ENCODE measurements at regions not wholly inside any gene's neighbourhood (a gene's known extent, or its start where the extent isn't known, plus 50 kb on each side); places are given as distances from the start of the nearest gene placed in this dataset.

DNA sequence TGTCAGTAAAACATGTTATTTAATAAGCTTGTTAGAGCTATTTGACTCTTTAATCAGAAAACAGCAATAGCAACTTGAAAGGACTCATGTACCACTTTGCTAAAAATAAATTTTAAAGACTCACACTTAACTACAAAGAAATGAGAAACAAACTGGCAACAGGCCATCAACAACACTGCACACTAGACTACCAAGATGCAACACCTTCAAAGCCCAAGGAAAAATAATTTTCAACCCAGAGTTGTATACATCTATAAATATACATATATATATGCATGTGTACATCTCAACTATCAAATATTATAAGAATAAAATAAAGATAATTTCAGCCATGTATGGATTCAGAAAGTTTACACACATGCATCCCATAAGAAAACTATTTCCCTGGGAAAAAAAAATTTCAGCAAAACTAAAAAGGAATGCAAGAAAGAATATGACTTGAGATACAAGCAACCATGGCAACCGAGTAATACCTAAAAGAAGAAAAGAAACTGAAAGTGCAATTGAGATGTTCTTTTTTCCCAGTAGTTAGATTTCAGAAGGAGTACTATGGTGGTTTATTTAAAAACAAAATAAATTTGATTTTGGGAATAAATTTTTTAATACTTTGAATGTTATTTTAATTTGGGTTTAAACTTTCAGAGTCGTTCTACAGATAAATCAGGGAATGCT, 303.8 kb downstream of the UBE3D start:
- DNase-seq: no peak
- Mint-ChIP-seq H3K27me3 (ENCODE audit: low read depth in 3 of 3) (peaks cover 0 to 2% (median 0%) of the 10 kb centered on the region in 3 donors), H3K27ac (no peak overlapping the region), H3K36me3 (no peaks in the 10 kb centered on the region), H3K4me3 (no peak overlapping the region), H3K9me3 (peaks cover 0 to 13% (median 6%) of the 10 kb centered on the region in 6 donors), H3K4me1 (no peaks in the 10 kb centered on the region)

DNA sequence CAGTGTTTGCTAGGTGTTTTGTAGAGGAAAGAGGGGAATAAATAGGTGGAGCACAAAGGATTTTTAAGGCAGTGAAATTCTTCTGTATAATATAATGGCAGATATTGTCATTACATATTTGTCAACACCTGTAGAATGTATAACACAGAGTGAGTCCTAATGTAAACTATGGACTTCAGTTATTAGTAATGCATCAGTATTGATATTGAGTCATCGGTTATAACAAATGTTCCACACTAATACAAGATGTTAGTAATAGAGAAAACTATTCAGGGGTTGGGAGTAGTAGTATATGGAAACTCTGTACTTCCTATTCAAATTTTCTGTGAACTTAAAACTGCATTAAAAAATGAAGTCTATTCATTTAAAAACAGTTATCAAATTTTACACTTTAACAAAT, 299.2 kb downstream of the UBE3D start:
- no peaks in the 10 kb centered on the region for H3K27me3 Mint-ChIP-seq (ENCODE audit: low read depth in 3 of 3)
- no peaks in the 10 kb centered on the region for H3K4me1 Mint-ChIP-seq
- DNase-seq: no peak
- H3K4me3 Mint-ChIP-seq: no peak overlapping the region
- H3K36me3 Mint-ChIP-seq: no peaks in the 10 kb centered on the region
- H3K9me3 Mint-ChIP-seq: peaks cover 0 to 3% (median 3%) of the 10 kb centered on the region in 6 donors
- H3K27ac Mint-ChIP-seq: no peak overlapping the region

- peaks cover 0 to 2% (median 0%) of the 10 kb centered on the region in 3 donors for H3K27me3 Mint-ChIP-seq (ENCODE audit: low read depth in 3 of 3)
- no peaks in the 10 kb centered on the region for H3K4me1 Mint-ChIP-seq
- H3K27ac Mint-ChIP-seq: no peak overlapping the region
- H3K36me3 Mint-ChIP-seq: no peaks in the 10 kb centered on the region
- no peak for DNase-seq
- H3K9me3 Mint-ChIP-seq: peaks cover 0 to 5% (median 3%) of the 10 kb centered on the region in 6 donors
- H3K4me3 Mint-ChIP-seq: no peak overlapping the region
These were observed 298.6 kb downstream of the UBE3D start for GRCh38 chr6:82767037-82767436.

GRCh38 chr6:82767447-82767846, 298.2 kb downstream of the UBE3D start:
- Mint-ChIP-seq H3K4me3 (no peak overlapping the region), H3K36me3 (no peaks in the 10 kb centered on the region), H3K9me3 (peaks cover 0 to 5% (median 3%) of the 10 kb centered on the region in 6 donors), H3K4me1 (no peaks in the 10 kb centered on the region), H3K27ac (no peak overlapping the region), H3K27me3 (ENCODE audit: low read depth in 3 of 3) (peaks cover 0 to 2% (median 0%) of the 10 kb centered on the region in 3 donors)
- DNase-seq: no peak

- peaks cover 0 to 7% (median 1%) of the 10 kb centered on the region in 6 donors for H3K9me3 Mint-ChIP-seq
- no peaks in the 10 kb centered on the region for H3K4me1 Mint-ChIP-seq
- H3K36me3 Mint-ChIP-seq: no peaks in the 10 kb centered on the region
- DNase-seq: no peak
- peaks cover 0 to 2% (median 2%) of the 10 kb centered on the region in 3 donors for H3K27me3 Mint-ChIP-seq (ENCODE audit: low read depth in 3 of 3)
- H3K27ac Mint-ChIP-seq: no peak overlapping the region
- H3K4me3 Mint-ChIP-seq: no peak overlapping the region
These were observed 292.6 kb downstream of the UBE3D start for GRCh38 chr6:82772851-82773717.

GRCh38 chr6:82775361-82775760, 290.3 kb downstream of the UBE3D start:
- Mint-ChIP-seq H3K27me3 (ENCODE audit: low read depth in 3 of 3) (peaks cover 0 to 2% (median 2%) of the 10 kb centered on the region in 3 donors), H3K4me3 (no peak overlapping the region), H3K36me3 (no peaks in the 10 kb centered on the region), H3K27ac (no peak overlapping the region), H3K9me3 (peaks cover 0 to 10% (median 0%) of the 10 kb centered on the region in 6 donors), H3K4me1 (no peaks in the 10 kb centered on the region)
- DNase-seq: no peak

GRCh38 chr6:82775981-82776380, 289.7 kb downstream of the UBE3D start:
- H3K27ac Mint-ChIP-seq: no peak overlapping the region
- no peaks in the 10 kb centered on the region for H3K36me3 Mint-ChIP-seq
- H3K27me3 Mint-ChIP-seq (ENCODE audit: low read depth in 3 of 3): peaks cover 0 to 2% (median 2%) of the 10 kb centered on the region in 3 donors
- DNase-seq: no peak
- H3K4me1 Mint-ChIP-seq: no peaks in the 10 kb centered on the region
- H3K4me3 Mint-ChIP-seq: no peak overlapping the region
- peaks cover 0 to 10% (median 0%) of the 10 kb centered on the region in 6 donors for H3K9me3 Mint-ChIP-seq

GRCh38 chr6:82779041-82779440, 286.6 kb downstream of the UBE3D start:
- Mint-ChIP-seq H3K4me1 (no peaks in the 10 kb centered on the region), H3K9me3 (peaks cover 0 to 12% (median 0%) of the 10 kb centered on the region in 6 donors), H3K4me3 (no peak overlapping the region), H3K27me3 (ENCODE audit: low read depth in 3 of 3) (peaks cover 0 to 2% (median 0%) of the 10 kb centered on the region in 3 donors), H3K36me3 (no peaks in the 10 kb centered on the region), H3K27ac (no peak overlapping the region)
- no peak for DNase-seq

GRCh38 chr6:82780334-82780733, 285.3 kb downstream of the UBE3D start:
- Mint-ChIP-seq H3K4me3 (no peak overlapping the region), H3K36me3 (no peaks in the 10 kb centered on the region), H3K27me3 (ENCODE audit: low read depth in 3 of 3) (peaks cover 0 to 2% (median 0%) of the 10 kb centered on the region in 3 donors), H3K4me1 (no peaks in the 10 kb centered on the region), H3K27ac (no peak overlapping the region), H3K9me3 (peaks cover 0 to 10% (median 0%) of the 10 kb centered on the region in 6 donors)
- DNase-seq: no peak

GRCh38 chr6:82781620-82782204, 283.9 kb downstream of the UBE3D start:
- no peak overlapping the region for H3K4me3 Mint-ChIP-seq
- no peak for DNase-seq
- H3K9me3 Mint-ChIP-seq: peaks cover 0 to 13% (median 0%) of the 10 kb centered on the region in 6 donors
- H3K36me3 Mint-ChIP-seq: no peaks in the 10 kb centered on the region
- H3K4me1 Mint-ChIP-seq: no peaks in the 10 kb centered on the region
- H3K27me3 Mint-ChIP-seq (ENCODE audit: low read depth in 3 of 3): peaks cover 0 to 2% (median 0%) of the 10 kb centered on the region in 3 donors
- no peak overlapping the region for H3K27ac Mint-ChIP-seq

DNA sequence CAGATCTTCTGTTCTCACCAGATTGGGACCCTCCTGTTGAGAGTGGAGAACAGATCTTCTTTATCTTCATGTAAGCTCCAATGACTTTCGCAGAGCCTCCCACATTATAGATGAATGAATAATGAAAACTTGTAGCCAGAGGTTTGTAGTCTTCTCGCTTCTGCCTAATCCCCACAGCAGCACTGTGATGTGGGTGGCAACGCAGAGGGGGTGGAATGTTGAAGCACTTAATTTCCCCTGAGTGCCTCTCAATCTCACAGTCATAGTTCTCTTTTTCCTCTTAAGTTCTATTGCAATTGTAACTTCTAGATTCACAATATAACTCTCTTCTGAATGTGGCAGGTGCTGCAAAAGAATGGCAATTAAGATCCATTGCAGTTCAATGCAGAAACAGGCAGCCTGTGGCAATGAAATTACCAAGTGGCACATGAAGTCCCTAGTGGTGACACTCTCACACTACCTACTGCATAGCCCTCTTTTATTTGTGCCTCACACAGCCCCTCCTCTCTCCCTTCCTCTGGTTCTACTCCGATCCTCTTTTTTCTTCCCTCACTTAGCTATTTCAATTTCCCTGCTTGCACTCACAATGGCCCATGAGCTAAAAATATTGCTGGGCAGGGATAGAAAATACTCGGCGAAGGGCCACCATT, 281.9 kb downstream of the UBE3D start:
- Mint-ChIP-seq H3K4me1 (no peaks in the 10 kb centered on the region), H3K4me3 (no peak overlapping the region), H3K9me3 (peaks cover 0 to 13% (median 2%) of the 10 kb centered on the region in 6 donors), H3K36me3 (no peaks in the 10 kb centered on the region), H3K27ac (no peak overlapping the region), H3K27me3 (ENCODE audit: low read depth in 3 of 3) (no peaks in the 10 kb centered on the region)
- no peak for DNase-seq

DNA sequence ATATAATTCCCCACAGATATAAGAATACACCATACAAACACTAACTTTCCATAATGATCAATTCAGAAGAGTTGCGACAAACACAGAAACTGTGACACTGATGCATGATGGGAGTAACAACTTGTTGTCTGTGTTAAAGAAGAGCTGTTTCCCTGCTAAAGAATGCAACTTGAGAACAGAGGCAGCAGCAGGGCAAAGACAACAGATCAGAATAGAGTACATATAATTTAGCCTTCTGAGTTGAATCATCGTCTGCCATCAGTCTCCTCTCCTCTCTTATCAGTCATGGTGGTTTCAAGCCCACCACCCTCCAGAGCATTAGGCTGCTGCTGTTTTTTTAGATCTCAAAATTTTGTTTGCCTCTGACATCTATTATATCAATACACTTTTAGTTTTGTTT, 280.4 kb downstream of the UBE3D start:
- no peak for DNase-seq

GRCh38 chr6:82786248-82786647, 279.4 kb downstream of the UBE3D start:
- Mint-ChIP-seq H3K27ac (no peak overlapping the region), H3K36me3 (no peaks in the 10 kb centered on the region), H3K27me3 (ENCODE audit: low read depth in 3 of 3) (peaks cover 0 to 2% (median 1%) of the 10 kb centered on the region in 3 donors), H3K4me1 (no peaks in the 10 kb centered on the region), H3K9me3 (peaks cover 0 to 18% (median 9%) of the 10 kb centered on the region in 6 donors), H3K4me3 (no peak overlapping the region)
- DNase-seq: no peak

More for the DNA sequence above, 280.4 kb downstream of the UBE3D start:
- peaks cover 0 to 12% (median 6%) of the 10 kb centered on the region in 6 donors for H3K9me3 Mint-ChIP-seq
- H3K27ac Mint-ChIP-seq: no peak overlapping the region
- no peaks in the 10 kb centered on the region for H3K36me3 Mint-ChIP-seq
- no peaks in the 10 kb centered on the region for H3K4me1 Mint-ChIP-seq
- H3K27me3 Mint-ChIP-seq (ENCODE audit: low read depth in 3 of 3): peaks cover 0 to 1% (median 0%) of the 10 kb centered on the region in 3 donors
- H3K4me3 Mint-ChIP-seq: no peak overlapping the region

All from immature natural killer cell (primary cell).